B cell (primary cell): ENCODE measurements at regions not wholly inside any gene's neighbourhood (a gene's known extent, or its start where the extent isn't known, plus 50 kb on each side); places are given as distances from the start of the nearest gene placed in this dataset.
"Not testable (repeated sequence)": the region's sequence is repeated elsewhere in the genome, so short reads cannot be mapped to it uniquely, and the experiment has no call there.

ENCODE experiments used
- ATAC-seq: fragments of 200-7000 bp; cut with Tn5 transposase; one replicate; pipeline ENCODE4 v1.10.0; 2021; ENCODE audit warnings: low read depth, mild to moderate bottlenecking, moderate number of reproducible peaks, moderate library complexity
- CTCF ChIA-PET: fragments of 350-600 bp; sonication (Branson Sonifier 250); formaldehyde crosslinking; loops from one replicate; lab custom pipeline; 2021; ENCODE audit warnings: antibody characterized with exemption, inconsistent platforms; lab: Charles Lee
- POLR2A ChIA-PET: fragments of 350-600 bp; sonication (Branson Sonifier 250); formaldehyde crosslinking; loops from one replicate; lab custom pipeline; 2021; ENCODE audit warnings: antibody characterized with exemption; lab: Charles Lee
- DNase-seq: peaks from one replicate; pipeline ENCODE4 v3.0.0; 2013
- H2AFZ ChIP-seq: 2 replicates; pipeline ENCODE4 v1.6.1; 2012; ENCODE audit warnings: mild to moderate bottlenecking, low read depth, low read length; ENCODE audit not compliant: insufficient read depth, poor library complexity, severe bottlenecking
- H3K27ac ChIP-seq, 2 donors: 1 replicate in 1 of 2; 2 replicates in 1 of 2; pipeline ENCODE4 v1.5.1; 2012 to 2013; ENCODE audit warnings: low read length in 2 of 2, mild to moderate bottlenecking in 2 of 2, moderate library complexity in 1 of 2
- H3K27me3 ChIP-seq, 4 experiments: fragments of 200-600 bp in 1 of 4; sonication (generic) in 1 of 4; replicated peaks in 1 of 4; 1 replicate in 2 of 4; 2 replicates in 2 of 4; pipeline versions ENCODE4 v1.6.1 to v1.7.0; 2013 to 2016; ENCODE audit warnings: low read length in 3 of 4, mild to moderate bottlenecking in 2 of 4, mixed read lengths in 1 of 4, moderate library complexity in 1 of 4; ENCODE audit not compliant: insufficient read depth in 4 of 4, control insufficient read depth in 3 of 4; ENCODE audit errors: control extremely low read depth in 1 of 4
- H3K36me3 ChIP-seq, 2 experiments: replicated peaks in 1 of 2; 1 replicate in 1 of 2; 2 replicates in 1 of 2; pipeline versions ENCODE4 v1.6.1 to v1.7.1; 2013; ENCODE audit warnings: low read length in 1 of 2; ENCODE audit not compliant: insufficient read depth in 2 of 2, control insufficient read depth in 1 of 2; ENCODE audit errors: control extremely low read depth in 1 of 2, extremely low read depth in 1 of 2
- H3K4me1 ChIP-seq, 2 donors: fragments of 200-600 bp in 1 of 2; sonication (generic) in 1 of 2; 1 replicate in 1 of 2; 2 replicates in 1 of 2; pipeline versions ENCODE4 v1.5.1 to v1.6.1; 2013 to 2017; ENCODE audit warnings: low read length in 2 of 2; ENCODE audit not compliant: control insufficient read depth in 2 of 2, insufficient read depth in 2 of 2
- H3K4me2 ChIP-seq: replicated peaks from 2 replicates; pipeline ENCODE3; 2012; ENCODE audit warnings: mild to moderate bottlenecking, low read depth, low read length; ENCODE audit not compliant: poor library complexity, severe bottlenecking
- H3K4me3 ChIP-seq, 5 experiments: fragments of 200-600 bp in 1 of 5; sonication (generic) in 1 of 5; 1 replicate in 3 of 5; 2 replicates in 2 of 5; pipeline versions ENCODE4 v1.5.1 to v1.7.0; 2011 to 2016; ENCODE audit warnings: low read length in 4 of 5, mild to moderate bottlenecking in 4 of 5, low read depth in 2 of 5, control low read depth in 1 of 5, moderate library complexity in 1 of 5; ENCODE audit not compliant: insufficient read depth in 1 of 5; ENCODE audit errors: control extremely low read depth in 1 of 5, extremely low read depth in 1 of 5
- H3K79me2 ChIP-seq: fragments of 200-600 bp; sonication (generic); one replicate; pipeline ENCODE4 v1.6.0; 2016; ENCODE audit warnings: low read length; ENCODE audit not compliant: control insufficient read depth, insufficient read depth
- H3K9ac ChIP-seq: fragments of 200-600 bp; sonication (generic); 2 replicates; pipeline ENCODE4 v1.6.1; 2017; ENCODE audit warnings: mild to moderate bottlenecking, low read length, moderate library complexity
- H3K9me3 ChIP-seq, 3 donors: one replicate each; pipeline versions ENCODE4 v1.6.1 to v1.7.1; 2013; ENCODE audit warnings: low read length in 2 of 3; ENCODE audit not compliant: control insufficient read depth in 2 of 3, insufficient read depth in 1 of 3; ENCODE audit errors: control extremely low read depth in 1 of 3
- H4K20me1 ChIP-seq: 2 replicates; pipeline ENCODE4 v1.6.0; 2012; ENCODE audit warnings: mild to moderate bottlenecking, low read length; ENCODE audit not compliant: insufficient read depth, control insufficient read depth, poor library complexity, severe bottlenecking
- H3K27ac Mint-ChIP-seq: one replicate; pipeline ENCODE4 v1.8.0; 2021; ENCODE audit warnings: mixed read lengths
- H3K27me3 Mint-ChIP-seq: one replicate; pipeline ENCODE4 v1.8.0; 2021; ENCODE audit warnings: mixed read lengths
- H3K4me1 Mint-ChIP-seq: one replicate; pipeline ENCODE4 v1.8.0; 2021; ENCODE audit warnings: mixed read lengths
- H3K4me3 Mint-ChIP-seq: one replicate; pipeline ENCODE4 v1.8.0; 2021; ENCODE audit warnings: mixed read lengths
- H3K9me3 Mint-ChIP-seq: one replicate; pipeline ENCODE4 v1.8.0; 2022; ENCODE audit warnings: mixed read lengths; ENCODE audit not compliant: insufficient read depth
- EZH2 ChIP-seq: IDR thresholded peaks from 2 replicates; pipeline ENCODE4 v1.6.1; 2012; ENCODE audit warnings: borderline replicate concordance, low read depth, mild to moderate bottlenecking, moderate library complexity, low read length; ENCODE audit not compliant: insufficient read depth, poor library complexity, severe bottlenecking
- WGBS: methylation state at CpG from one replicate; pipeline ENCODE4 v1.1.5; 2013; ENCODE audit warnings: missing lambda C conversion rate; ENCODE audit not compliant: insufficient coverage; 5-methylcytosine and 5-hydroxymethylcytosine counted together
- intact Hi-C: fragments of 100-400 bp; cut with micrococcal nuclease; formaldehyde crosslinking; loops from one replicate; pipeline ENCODE4 v1.10.0; 2022
- TF ChIP-seq, protein P1 (sequence below): fragments of 200-600 bp; IDR thresholded peaks from one replicate; pipeline ENCODE4 v1.8.0; 2022; ENCODE audit warnings: antibody characterized with exemption, mild to moderate bottlenecking

DNA sequence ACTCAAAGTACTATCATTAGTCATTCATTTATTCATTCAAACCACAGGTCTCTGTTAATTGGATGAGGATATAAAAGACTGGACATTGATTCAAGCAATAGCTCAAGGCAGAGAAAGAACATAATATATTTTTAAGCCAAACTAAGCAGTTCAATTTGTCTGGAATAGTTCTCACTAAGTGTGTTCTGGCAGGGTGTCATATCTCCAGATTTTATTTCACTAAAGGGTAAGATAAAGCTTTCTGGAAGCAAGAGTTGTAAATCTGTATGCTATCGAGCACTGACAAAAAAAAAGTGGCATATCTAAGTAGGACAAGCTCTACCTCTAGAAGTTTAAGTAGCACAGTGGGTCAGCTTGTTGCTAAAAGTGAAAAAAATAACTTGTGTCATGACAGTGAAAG, 375.6 kb downstream of the TUSC1 start:
- Mint-ChIP-seq H3K4me3 (no peak overlapping the region), H3K27ac (no peak overlapping the region), H3K27me3 (no peaks in the 10 kb centered on the region), H3K4me1 (no peaks in the 10 kb centered on the region), H3K9me3 (no peaks in the 10 kb centered on the region)
- Histone ChIP-seq H3K36me3 (no peaks in the 10 kb centered on the region), H3K4me2 (no peak overlapping the region), H3K27ac (no peak overlapping the region), H3K9me3 (no peaks in the 10 kb centered on the region), H3K4me3 (no peak overlapping the region), H3K79me2 (no peaks in the 10 kb centered on the region), H3K4me1 (no peaks in the 10 kb centered on the region), H4K20me1 (no peaks in the 10 kb centered on the region), H2AFZ (no peak overlapping the region), H3K9ac (no peak overlapping the region), H3K27me3 (no peaks in the 10 kb centered on the region)
- CTCF ChIA-PET: no interaction called here
- intact Hi-C loops: no loop called here
- ATAC-seq (no peak), DNase-seq (no peak)
- POLR2A ChIA-PET: no interaction called here
- TF ChIP-seq, protein P1, sequence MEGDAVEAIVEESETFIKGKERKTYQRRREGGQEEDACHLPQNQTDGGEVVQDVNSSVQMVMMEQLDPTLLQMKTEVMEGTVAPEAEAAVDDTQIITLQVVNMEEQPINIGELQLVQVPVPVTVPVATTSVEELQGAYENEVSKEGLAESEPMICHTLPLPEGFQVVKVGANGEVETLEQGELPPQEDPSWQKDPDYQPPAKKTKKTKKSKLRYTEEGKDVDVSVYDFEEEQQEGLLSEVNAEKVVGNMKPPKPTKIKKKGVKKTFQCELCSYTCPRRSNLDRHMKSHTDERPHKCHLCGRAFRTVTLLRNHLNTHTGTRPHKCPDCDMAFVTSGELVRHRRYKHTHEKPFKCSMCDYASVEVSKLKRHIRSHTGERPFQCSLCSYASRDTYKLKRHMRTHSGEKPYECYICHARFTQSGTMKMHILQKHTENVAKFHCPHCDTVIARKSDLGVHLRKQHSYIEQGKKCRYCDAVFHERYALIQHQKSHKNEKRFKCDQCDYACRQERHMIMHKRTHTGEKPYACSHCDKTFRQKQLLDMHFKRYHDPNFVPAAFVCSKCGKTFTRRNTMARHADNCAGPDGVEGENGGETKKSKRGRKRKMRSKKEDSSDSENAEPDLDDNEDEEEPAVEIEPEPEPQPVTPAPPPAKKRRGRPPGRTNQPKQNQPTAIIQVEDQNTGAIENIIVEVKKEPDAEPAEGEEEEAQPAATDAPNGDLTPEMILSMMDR: no peak
- no peak for TF ChIP-seq EZH2
- WGBS: 80% methylated on average over 1 of the region's 1 CpG

DNA sequence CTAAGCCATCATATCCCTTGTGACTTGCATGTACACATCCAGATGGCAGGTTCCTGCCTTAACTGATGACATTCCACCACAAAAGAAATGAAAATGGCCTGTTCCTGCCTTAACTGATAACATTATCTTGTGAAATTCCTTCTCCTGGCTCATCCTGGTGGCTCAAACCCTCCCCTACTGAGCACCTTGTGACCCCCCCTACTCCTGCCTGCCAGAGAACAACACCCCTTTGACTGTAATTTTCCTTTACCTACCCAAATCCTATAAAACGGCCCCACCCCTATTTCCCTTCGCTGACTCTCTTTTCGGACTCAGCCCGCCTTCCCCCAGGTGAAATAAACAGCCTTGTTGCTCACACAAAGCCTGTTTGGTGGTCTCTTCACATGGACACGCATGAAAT, 390.0 kb downstream of the TUSC1 start:
- H3K4me3 Mint-ChIP-seq, H3K79me2 ChIP-seq, H2AFZ ChIP-seq, H4K20me1 ChIP-seq, H3K4me1 ChIP-seq, H3K9me3 Mint-ChIP-seq, H3K27ac ChIP-seq, intact Hi-C loops, H3K27me3 Mint-ChIP-seq, ATAC-seq, H3K9ac ChIP-seq, H3K36me3 ChIP-seq, DNase-seq, H3K27ac Mint-ChIP-seq, H3K9me3 ChIP-seq, H3K27me3 ChIP-seq, POLR2A ChIA-PET, H3K4me2 ChIP-seq, H3K4me1 Mint-ChIP-seq, CTCF ChIA-PET, H3K4me3 ChIP-seq: not testable (repeated sequence)
- 83% methylated on average over 4 of the region's 5 CpGs for WGBS
